Neutrophil (primary cell): ENCODE measurements at regions not wholly inside any gene's neighbourhood (a gene's known extent, or its start where the extent isn't known, plus 50 kb on each side); places are given as distances from the start of the nearest gene placed in this dataset.

Source experiments
- H3K27ac ChIP-seq: fragments of 200-600 bp; sonication (generic); 2 replicates; pipeline ENCODE4 v1.5.1; 2016; ENCODE audit warnings: mild to moderate bottlenecking, moderate library complexity
- H3K27me3 ChIP-seq: fragments of 200-600 bp; sonication (generic); 2 replicates; pipeline ENCODE4 v1.6.0; 2016; ENCODE audit warnings: mild to moderate bottlenecking
- H3K36me3 ChIP-seq: fragments of 200-600 bp; sonication (generic); 2 replicates; pipeline ENCODE4 v1.5.1; 2017
- H3K4me1 ChIP-seq, 2 experiments: fragments of 200-600 bp in 1 of 2; sonication (generic) in 1 of 2; 1 replicate in 1 of 2; 2 replicates in 1 of 2; pipeline versions ENCODE4 v1.5.1 to v1.6.1; 2013 to 2016; ENCODE audit warnings: low read depth in 1 of 2, low read length in 1 of 2, mild to moderate bottlenecking in 1 of 2, moderate library complexity in 1 of 2; ENCODE audit not compliant: control insufficient read depth in 1 of 2, insufficient read depth in 1 of 2
- H3K4me3 ChIP-seq, 2 experiments: fragments of 200-600 bp in 1 of 2; sonication (generic) in 1 of 2; 1 replicate in 1 of 2; 2 replicates in 1 of 2; pipeline ENCODE4 v1.5.1; 2013 to 2016; ENCODE audit warnings: low read depth in 1 of 2, low read length in 1 of 2, mild to moderate bottlenecking in 1 of 2, moderate library complexity in 1 of 2
- H3K9me3 ChIP-seq: fragments of 200-600 bp; sonication (generic); 2 replicates; pipeline ENCODE4 v1.5.1; 2016
- CTCF ChIP-seq: fragments of 200-600 bp; sonication (generic); IDR thresholded peaks from 2 replicates; pipeline ENCODE4 v1.5.1; 2016; ENCODE audit warnings: antibody characterized with exemption

- H3K4me3 ChIP-seq: no peak overlapping the region
- H3K9me3 ChIP-seq: no peaks in the 10 kb centered on the region
- no peak for TF ChIP-seq CTCF
- no peak overlapping the region for H3K27ac ChIP-seq
- H3K36me3 ChIP-seq: no peaks in the 10 kb centered on the region
- H3K27me3 ChIP-seq: no peaks in the 10 kb centered on the region
- no peaks in the 10 kb centered on the region for H3K4me1 ChIP-seq
Measured at GRCh38 chr9:117494401-117495090, 79.7 kb upstream of the ASTN2 start.

GRCh38 chr9:117492476-117492875 lies 77.6 kb upstream of the ASTN2 start:
- no peak for TF ChIP-seq CTCF
- Histone ChIP-seq H3K36me3 (no peaks in the 10 kb centered on the region), H3K27ac (no peak overlapping the region), H3K27me3 (peaks cover 2% of the 10 kb centered on the region), H3K4me3 (no peak overlapping the region), H3K4me1 (no peaks in the 10 kb centered on the region), H3K9me3 (no peaks in the 10 kb centered on the region)

GRCh38 chr9:117491491-117491890 lies 76.6 kb upstream of the ASTN2 start:
- no peak for TF ChIP-seq CTCF
- Histone ChIP-seq H3K36me3 (no peaks in the 10 kb centered on the region), H3K27me3 (peaks cover 4% of the 10 kb centered on the region), H3K9me3 (no peaks in the 10 kb centered on the region), H3K4me1 (no peaks in the 10 kb centered on the region), H3K4me3 (no peak overlapping the region), H3K27ac (no peak overlapping the region)

GRCh38 chr9:117490199-117490598 lies 75.3 kb upstream of the ASTN2 start:
- Histone ChIP-seq H3K9me3 (no peaks in the 10 kb centered on the region), H3K4me1 (no peaks in the 10 kb centered on the region), H3K27ac (no peak overlapping the region), H3K27me3 (peaks cover 4% of the 10 kb centered on the region), H3K4me3 (no peak overlapping the region), H3K36me3 (no peaks in the 10 kb centered on the region)
- TF ChIP-seq CTCF: no peak

- Histone ChIP-seq H3K36me3 (no peaks in the 10 kb centered on the region), H3K27ac (no peak overlapping the region), H3K4me1 (no peaks in the 10 kb centered on the region), H3K27me3 (peaks cover 4% of the 10 kb centered on the region), H3K4me3 (no peak overlapping the region), H3K9me3 (no peaks in the 10 kb centered on the region)
- no peak for TF ChIP-seq CTCF
Measured at GRCh38 chr9:117488659-117489058, 73.8 kb upstream of the ASTN2 start.
